SK-N-SH (cell line): ENCODE measurements at regions not wholly inside any gene's neighbourhood (a gene's known extent, or its start where the extent isn't known, plus 50 kb on each side); places are given as distances from the start of the nearest gene placed in this dataset.

ENCODE experiments used
- CTCF ChIA-PET: fragments of 300-600, 350-600 bp; formaldehyde crosslinking; extraction: SDS; loops from one replicate; lab custom pipeline; 2021; lab: Yijun Ruan, JAX
- POLR2A ChIA-PET: fragments of 350-600 bp; sonication (Branson Sonifier 250); formaldehyde crosslinking; extraction: SDS; loops from one replicate; lab custom pipeline; 2020; ENCODE audit warnings: antibody characterized with exemption, inconsistent platforms; lab: Yijun Ruan, JAX
- DNase-seq: peaks from one replicate; pipeline ENCODE4 v3.0.0; 2012
- H2AFZ ChIP-seq: fragments of 200-600 bp; sonication (generic); 2 replicates; pipeline ENCODE4 v1.8.1; 2016; ENCODE audit warnings: antibody characterized with exemption, mild to moderate bottlenecking, low read depth
- H3F3A ChIP-seq: fragments of 200-600 bp; sonication (generic); replicated peaks from 2 replicates; pipeline ENCODE3; 2016; ENCODE audit warnings: antibody characterized with exemption, mild to moderate bottlenecking; ENCODE audit not compliant: insufficient read depth
- H3K27ac ChIP-seq, 2 experiments: fragments of 200-500 bp in 1 of 2; fragments of 200-600 bp in 1 of 2; sonication (Bioruptor generic) in 1 of 2; sonication (generic), shearing (Covaris generic) in 1 of 2; 2 replicates each; pipeline versions ENCODE4 v1.5.1 to v1.6.1; 2014 to 2016; ENCODE audit warnings: low read depth in 2 of 2, inconsistent platforms in 1 of 2, low read length in 1 of 2, mild to moderate bottlenecking in 1 of 2, mixed read lengths in 1 of 2
- H3K27me3 ChIP-seq: fragments of 200-600 bp; sonication (generic), shearing (Covaris generic); 2 replicates; pipeline ENCODE4 v1.6.1; 2016; ENCODE audit warnings: mixed run types; ENCODE audit not compliant: insufficient read depth
- H3K36me3 ChIP-seq, 2 experiments: fragments of 200-500 bp in 1 of 2; fragments of 200-600 bp in 1 of 2; sonication (Bioruptor generic) in 1 of 2; sonication (generic) in 1 of 2; replicated peaks in 1 of 2; 2 replicates each; pipeline versions ENCODE3 to v1.5.1; 2014 to 2016; ENCODE audit warnings: low read length in 1 of 2, mild to moderate bottlenecking in 1 of 2; ENCODE audit not compliant: insufficient read depth in 2 of 2, control insufficient read depth in 1 of 2
- H3K4me1 ChIP-seq, 2 experiments: fragments of 200-500 bp in 1 of 2; fragments of 200-600 bp in 1 of 2; sonication (Bioruptor generic) in 1 of 2; sonication (generic), shearing (Covaris generic) in 1 of 2; 2 replicates each; pipeline versions ENCODE4 v1.5.1 to v1.6.1; 2014 to 2016; ENCODE audit warnings: low read depth in 1 of 2, low read length in 1 of 2, mixed run types in 1 of 2; ENCODE audit not compliant: insufficient read depth in 2 of 2, control insufficient read depth in 1 of 2
- H3K4me2 ChIP-seq: fragments of 200-600 bp; sonication (generic), shearing (Covaris generic); 2 replicates; pipeline ENCODE4 v1.6.1; 2017; ENCODE audit warnings: mixed run types
- H3K4me3 ChIP-seq, 2 experiments: fragments of 200-500 bp in 1 of 2; fragments of 200-600 bp in 1 of 2; sonication (Bioruptor generic) in 1 of 2; sonication (generic), shearing (Covaris generic) in 1 of 2; 2 replicates each; pipeline versions ENCODE4 v1.5.1 to v1.8.1; 2014 to 2016; ENCODE audit warnings: low read depth in 2 of 2, inconsistent platforms in 1 of 2, low read length in 1 of 2, mild to moderate bottlenecking in 1 of 2, mixed read lengths in 1 of 2, moderate library complexity in 1 of 2
- H3K79me2 ChIP-seq: fragments of 200-600 bp; sonication (generic); 2 replicates; pipeline ENCODE4 v1.8.1; 2017; ENCODE audit warnings: mild to moderate bottlenecking; ENCODE audit not compliant: insufficient read depth
- H3K9ac ChIP-seq: fragments of 200-600 bp; sonication (generic); 2 replicates; pipeline ENCODE4 v1.6.1; 2017; ENCODE audit warnings: mixed run types
- H3K9me2 ChIP-seq: fragments of 200-600 bp; sonication (generic); 2 replicates; pipeline ENCODE4 v1.6.1; 2017; ENCODE audit warnings: mixed run types
- H3K9me3 ChIP-seq: fragments of 200-600 bp; sonication (generic); 2 replicates; pipeline ENCODE4 v1.6.1; 2017; ENCODE audit warnings: mixed run types, mild to moderate bottlenecking, moderate library complexity
- H4K20me1 ChIP-seq: fragments of 200-600 bp; sonication (generic); 2 replicates; pipeline ENCODE4 v1.6.1; 2017; ENCODE audit warnings: mild to moderate bottlenecking, mixed run types; ENCODE audit not compliant: insufficient read depth
- CHD2 ChIP-seq: fragments of 150-350 bp; IDR thresholded peaks from 2 replicates; pipeline ENCODE4 v1.6.1; 2018; ENCODE audit warnings: low read length; ENCODE audit not compliant: partially characterized antibody
- ELF1 ChIP-seq: IDR thresholded peaks from 2 replicates; pipeline ENCODE4 v1.4.0; 2012
- EP300 ChIP-seq, 2 experiments: IDR thresholded peaks; 2 replicates each; pipeline versions ENCODE4 v1.4.0 to v1.6.1; 2012; ENCODE audit warnings: borderline replicate concordance in 1 of 2, low read depth in 1 of 2, low read length in 1 of 2
- EZH2phosphoT487 ChIP-seq: fragments of 200-600 bp; sonication (generic); IDR thresholded peaks from 2 replicates; pipeline ENCODE4 v1.6.1; 2017; ENCODE audit warnings: low read depth, mixed run types, mild to moderate bottlenecking, antibody characterized with exemption, moderate library complexity, borderline replicate concordance
- GABPA ChIP-seq: IDR thresholded peaks from 2 replicates; pipeline ENCODE4 v1.4.0; 2012; ENCODE audit warnings: low read depth, mild to moderate bottlenecking
- GATA2 ChIP-seq: sonication (generic); formaldehyde crosslinking; IDR thresholded peaks from 2 replicates; pipeline ENCODE4 v1.5.0; 2020; ENCODE audit warnings: mild to moderate bottlenecking, missing genetic modification reagents
- JUND ChIP-seq: IDR thresholded peaks from 2 replicates; pipeline ENCODE4 v1.4.0; 2012
- MAX ChIP-seq: IDR thresholded peaks from 2 replicates; pipeline ENCODE4 v1.4.0; 2012; ENCODE audit warnings: low read depth
- MEF2A ChIP-seq: IDR thresholded peaks from 2 replicates; pipeline ENCODE4 v1.4.0; 2012; ENCODE audit warnings: low read depth, borderline replicate concordance
- NFIC ChIP-seq: IDR thresholded peaks from 2 replicates; pipeline ENCODE4 v1.4.0; 2012; ENCODE audit warnings: borderline replicate concordance
- POLR2AphosphoS5 ChIP-seq: IDR thresholded peaks from 2 replicates; pipeline ENCODE4 v1.6.1; 2012; ENCODE audit warnings: low read depth, low read length
- RFX5 ChIP-seq: IDR thresholded peaks from 2 replicates; pipeline ENCODE4 v1.6.1; 2012; ENCODE audit warnings: mild to moderate bottlenecking, improper control_type of control experiment, low read length
- TCF12 ChIP-seq: IDR thresholded peaks from 2 replicates; pipeline ENCODE4 v1.4.0; 2012
- USF1 ChIP-seq: IDR thresholded peaks from 2 replicates; pipeline ENCODE4 v1.4.0; 2012; ENCODE audit warnings: low read depth, borderline replicate concordance
- USF2 ChIP-seq: fragments of 150-350 bp; IDR thresholded peaks from 2 replicates; pipeline ENCODE4 v1.6.1; 2017; ENCODE audit warnings: antibody characterized with exemption, low read length, low read depth, borderline replicate concordance
- ZBTB33 ChIP-seq: IDR thresholded peaks from 2 replicates; pipeline ENCODE4 v1.4.0; 2012; ENCODE audit warnings: low read depth, borderline replicate concordance
- WGBS: methylation state at CpG from one replicate; pipeline ENCODE4 v1.1.6; 2017; ENCODE audit warnings: low lambda C conversion rate; 5-methylcytosine and 5-hydroxymethylcytosine counted together

GRCh38 chr5:39505363-39505762, 80.6 kb upstream of the DAB2 start:
- H3K79me2 ChIP-seq = no peaks in the 10 kb centered on the region
- no peaks in the 10 kb centered on the region for H3K27me3 ChIP-seq
- TF ChIP-seq EP300 (IDR thresholded peaks at IDR 0.05; ENCODE audit: borderline replicate concordance in 1 of 2, low read depth in 1 of 2, low read length in 1 of 2) (no peak), USF2 (no peak), TCF12 (no peak), CHD2 (no peak), MAX (no peak), NFIC (no peak), JUND (no peak), GATA2 (CRISPR knock-in tag) (no peak), POLR2AphosphoS5 (no peak), ELF1 (no peak), MEF2A (no peak), ZBTB33 (no peak), GABPA (no peak), USF1 (no peak), RFX5 (no peak)
- no peaks in the 10 kb centered on the region for H3K9me2 ChIP-seq
- H3K4me1 ChIP-seq = peaks cover 0 to 21% of the 10 kb centered on the region in 2 experiments; a peak in 2 of 4 replicates
- H3K4me2 ChIP-seq = no peak overlapping the region
- H3K9me3 ChIP-seq = no peaks in the 10 kb centered on the region
- H3K27ac ChIP-seq = no peak overlapping the region
- CTCF ChIA-PET = interaction anchor here (0.6 to 1.3 kb wide), 3 partner anchors 42 to 981 kb away, joined by 3 to 4 read pairs (median 3); no protein-coding TSS in a partner anchor
- no peak for DNase-seq
- H3K36me3 ChIP-seq = no peaks in the 10 kb centered on the region
- POLR2A ChIA-PET = no interaction called here
- H2AFZ ChIP-seq = no peak overlapping the region
- no peak overlapping the region for H3K4me3 ChIP-seq
- peaks cover 13% of the 10 kb centered on the region for H3F3A ChIP-seq
- H4K20me1 ChIP-seq = no peaks in the 10 kb centered on the region
- H3K9ac ChIP-seq = no peak overlapping the region

- H3K4me3 ChIP-seq = no peak overlapping the region
- H3K4me2 ChIP-seq = no peak overlapping the region
- H3F3A ChIP-seq = peaks cover 13% of the 10 kb centered on the region
- H3K36me3 ChIP-seq = no peaks in the 10 kb centered on the region
- no peak overlapping the region for H3K27ac ChIP-seq
- CTCF ChIA-PET = interaction anchor here (1.6 kb wide), 1 partner anchor 285 kb away, joined by 4 read pairs; no protein-coding TSS in a partner anchor
- no peaks in the 10 kb centered on the region for H3K27me3 ChIP-seq
- 73% methylated on average over 1 of the region's 1 CpG for WGBS
- H3K4me1 ChIP-seq = peaks cover 0 to 26% of the 10 kb centered on the region in 2 experiments; a peak in 2 of 4 replicates
- H3K9me3 ChIP-seq = no peaks in the 10 kb centered on the region
- TF ChIP-seq POLR2AphosphoS5 (no peak), EZH2phosphoT487 (no peak), GATA2 (CRISPR knock-in tag) (no peak), USF1 (no peak), RFX5 (no peak), MAX (no peak)
- TF ChIP-seq, all 33 proteins: peak for 0
- POLR2A ChIA-PET = no interaction called here
- no peak overlapping the region for H2AFZ ChIP-seq
- H4K20me1 ChIP-seq = no peaks in the 10 kb centered on the region
- no peaks in the 10 kb centered on the region for H3K9me2 ChIP-seq
- no peak for DNase-seq
- no peaks in the 10 kb centered on the region for H3K79me2 ChIP-seq
- no peak overlapping the region for H3K9ac ChIP-seq
Observed at GRCh38 chr5:39503155-39503554, 78.4 kb upstream of the DAB2 start.
